ENCODE measurements at regions not wholly inside any gene's neighbourhood (a gene's known extent, or its start where the extent isn't known, plus 50 kb on each side); places are given as distances from the start of the nearest gene placed in this dataset.

- TF ChIP-seq CTCF (conservative IDR thresholded peaks at IDR 0.05) (no peak), EZH2 (IDR thresholded peaks at IDR 0.05; ENCODE audit: low read depth) (no peak)
Observed at GRCh38 chr2:150122871-150123613, 364.4 kb downstream of the RND3 start.

Data from PC-9 (cell line).